Hematopoietic multipotent progenitor cell treated with erythropoietin and hydrocortisone succinate and interleukin-3 and kit ligand, for 6 days (in vitro differentiated cells): ENCODE measurements at regions not wholly inside any gene's neighbourhood (a gene's known extent, or its start where the extent isn't known, plus 50 kb on each side); places are given as distances from the start of the nearest gene placed in this dataset.
"Not testable (repeated sequence)": the region's sequence is repeated elsewhere in the genome, so short reads cannot be mapped to it uniquely, and the experiment has no call there.

Experiments
- DNase-seq: peaks from one replicate; pipeline ENCODE4 v3.0.0-alpha.2; 2015

- DNase-seq: not testable (repeated sequence)
These were observed 101.0 kb upstream of the PTPN20 start for GRCh38 chr10:46810222-46810621.

GRCh38 chr10:46816126-46816525 lies 95.1 kb upstream of the PTPN20 start:
- DNase-seq: not testable (repeated sequence)

- not testable (repeated sequence) for DNase-seq
These were observed 70.7 kb upstream of the PTPN20 start for GRCh38 chr10:46840393-46841050.

- DNase-seq: not testable (repeated sequence)
These were observed 70.1 kb upstream of the PTPN20 start for GRCh38 chr10:46841051-46841593.

GRCh38 chr10:46845194-46845593 lies 66.0 kb upstream of the PTPN20 start:
- DNase-seq: not testable (repeated sequence)

- DNase-seq: not testable (repeated sequence)
These were observed 65.6 kb upstream of the PTPN20 start for GRCh38 chr10:46845640-46846039.

- not testable (repeated sequence) for DNase-seq
These were observed 50.5 kb upstream of the PTPN20 start for GRCh38 chr10:46860753-46861152.
